ENCODE measurements at regions not wholly inside any gene's neighbourhood (a gene's known extent, or its start where the extent isn't known, plus 50 kb on each side); places are given as distances from the start of the nearest gene placed in this dataset.

DNA sequence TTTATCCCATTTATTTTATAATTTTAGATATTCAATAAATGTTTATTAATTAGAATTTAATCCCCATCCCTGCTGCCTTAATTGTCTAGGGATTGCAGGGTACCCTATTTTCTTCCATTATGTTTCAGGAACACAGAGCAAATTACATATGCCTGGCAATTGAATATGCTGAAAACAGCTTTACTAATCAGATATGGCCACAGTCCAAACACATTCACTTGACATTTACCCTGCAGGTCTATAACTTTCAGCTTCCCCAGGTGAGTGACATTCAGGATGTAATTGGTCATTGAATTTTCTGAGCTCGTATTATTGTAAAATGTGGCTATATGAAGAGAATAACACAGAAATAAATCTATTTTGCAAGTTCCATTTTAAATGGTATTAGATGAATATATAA lies 218.7 kb upstream of the NDST4 start:
- TF ChIP-seq, protein P1, sequence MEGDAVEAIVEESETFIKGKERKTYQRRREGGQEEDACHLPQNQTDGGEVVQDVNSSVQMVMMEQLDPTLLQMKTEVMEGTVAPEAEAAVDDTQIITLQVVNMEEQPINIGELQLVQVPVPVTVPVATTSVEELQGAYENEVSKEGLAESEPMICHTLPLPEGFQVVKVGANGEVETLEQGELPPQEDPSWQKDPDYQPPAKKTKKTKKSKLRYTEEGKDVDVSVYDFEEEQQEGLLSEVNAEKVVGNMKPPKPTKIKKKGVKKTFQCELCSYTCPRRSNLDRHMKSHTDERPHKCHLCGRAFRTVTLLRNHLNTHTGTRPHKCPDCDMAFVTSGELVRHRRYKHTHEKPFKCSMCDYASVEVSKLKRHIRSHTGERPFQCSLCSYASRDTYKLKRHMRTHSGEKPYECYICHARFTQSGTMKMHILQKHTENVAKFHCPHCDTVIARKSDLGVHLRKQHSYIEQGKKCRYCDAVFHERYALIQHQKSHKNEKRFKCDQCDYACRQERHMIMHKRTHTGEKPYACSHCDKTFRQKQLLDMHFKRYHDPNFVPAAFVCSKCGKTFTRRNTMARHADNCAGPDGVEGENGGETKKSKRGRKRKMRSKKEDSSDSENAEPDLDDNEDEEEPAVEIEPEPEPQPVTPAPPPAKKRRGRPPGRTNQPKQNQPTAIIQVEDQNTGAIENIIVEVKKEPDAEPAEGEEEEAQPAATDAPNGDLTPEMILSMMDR (IDR thresholded peaks at IDR 0.05), result no peak
- TF ChIP-seq ZFX (IDR thresholded peaks at IDR 0.05; ENCODE audit: borderline replicate concordance), result no peak

All from 22Rv1 (cell line).